ENCODE measurements at regions not wholly inside any gene's neighbourhood (a gene's known extent, or its start where the extent isn't known, plus 50 kb on each side); places are given as distances from the start of the nearest gene placed in this dataset.
A peak's percentile ranks its signal among the peaks of the same experiment; 100 is the strongest.

GRCh38 chr7:115106316-115106715, 184.4 kb downstream of the MDFIC start:
- no peaks in the 10 kb centered on the region for H3K9me3 ChIP-seq
- intact Hi-C loops (cut with DNase I) = no loop called here
- H3K36me3 ChIP-seq = no peaks in the 10 kb centered on the region
- TF ChIP-seq POLR2A (IDR thresholded peaks at IDR 0.05) = no peak
- TF ChIP-seq CTCF (IDR thresholded peaks at IDR 0.05) = no peak
- no peak for ATAC-seq
- H3K4me1 ChIP-seq = peaks cover 0 to 17% (median 6%) of the 10 kb centered on the region in 4 donors
- WGBS (ENCODE audit: insufficient coverage, low coverage, low lambda C conversion rate, missing lambda C conversion rate) = 87% methylated on average over 3 of the region's 3 CpGs
- DNase-seq = no peak
- no peaks in the 10 kb centered on the region for H3K27me3 ChIP-seq
- no peak overlapping the region for H3K27ac ChIP-seq
- H3K4me3 ChIP-seq = no peak overlapping the region

- H3K4me1 ChIP-seq = peaks cover 0 to 3% (median 0%) of the 10 kb centered on the region in 4 donors
- H3K27ac ChIP-seq = no peak overlapping the region
- no peaks in the 10 kb centered on the region for H3K27me3 ChIP-seq
- ATAC-seq (no peak), DNase-seq (no peak)
- H3K4me3 ChIP-seq = no peak overlapping the region
- H3K9me3 ChIP-seq = no peaks in the 10 kb centered on the region
- TF ChIP-seq CTCF (IDR thresholded peaks at IDR 0.05) (no peak), POLR2A (IDR thresholded peaks at IDR 0.05) (no peak)
- intact Hi-C loops (cut with DNase I) = no loop called here
- H3K36me3 ChIP-seq = no peaks in the 10 kb centered on the region
- 94% methylated on average over 2 of the region's 2 CpGs for WGBS (ENCODE audit: insufficient coverage, low coverage, low lambda C conversion rate, missing lambda C conversion rate)
Observed at GRCh38 chr7:115102738-115103137, 180.8 kb downstream of the MDFIC start.

- Histone ChIP-seq H3K9me3 (no peaks in the 10 kb centered on the region), H3K4me1 (peaks cover 0 to 3% (median 0%) of the 10 kb centered on the region in 4 donors), H3K27ac (no peak overlapping the region), H3K4me3 (no peak overlapping the region), H3K27me3 (no peaks in the 10 kb centered on the region), H3K36me3 (no peaks in the 10 kb centered on the region)
- no peak for TF ChIP-seq CTCF (IDR thresholded peaks at IDR 0.05)
- TF ChIP-seq POLR2A (IDR thresholded peaks at IDR 0.05) = no peak
- ATAC-seq = no peak
- intact Hi-C loops (cut with DNase I) = no loop called here
- no peak for DNase-seq
Observed at GRCh38 chr7:115101199-115101598, 179.3 kb downstream of the MDFIC start.

- DNase-seq (no peak), ATAC-seq (peak; percentile 66 to 100 (median 78))
- H3K9me3 ChIP-seq = no peaks in the 10 kb centered on the region
- TF ChIP-seq POLR2A (IDR thresholded peaks at IDR 0.05) = no peak
- TF ChIP-seq CTCF (IDR thresholded peaks at IDR 0.05) = no peak
- no peak overlapping the region for H3K27ac ChIP-seq
- H3K4me1 ChIP-seq = peaks cover 0 to 3% (median 0%) of the 10 kb centered on the region in 4 donors
- intact Hi-C loops (cut with DNase I) = no loop called here
- no peaks in the 10 kb centered on the region for H3K36me3 ChIP-seq
- H3K4me3 ChIP-seq = no peak overlapping the region
- WGBS (ENCODE audit: insufficient coverage, low coverage, low lambda C conversion rate, missing lambda C conversion rate) = 33% methylated on average over 1 of the region's 1 CpG
- H3K27me3 ChIP-seq = no peaks in the 10 kb centered on the region
Observed at GRCh38 chr7:115099906-115100305, 178.0 kb downstream of the MDFIC start.

GRCh38 chr7:115097175-115097671, 175.3 kb downstream of the MDFIC start:
- H3K27ac ChIP-seq = no peak overlapping the region
- intact Hi-C loops (cut with DNase I) = no loop called here
- TF ChIP-seq POLR2A (IDR thresholded peaks at IDR 0.05) (no peak), CTCF (IDR thresholded peaks at IDR 0.05) (no peak)
- 88% methylated on average over 3 of the region's 3 CpGs for WGBS (ENCODE audit: insufficient coverage, low coverage, low lambda C conversion rate, missing lambda C conversion rate)
- no peaks in the 10 kb centered on the region for H3K27me3 ChIP-seq
- no peak overlapping the region for H3K4me3 ChIP-seq
- DNase-seq (no peak), ATAC-seq (no peak)
- H3K4me1 ChIP-seq = peaks cover 0 to 3% (median 0%) of the 10 kb centered on the region in 4 donors
- no peaks in the 10 kb centered on the region for H3K9me3 ChIP-seq
- no peaks in the 10 kb centered on the region for H3K36me3 ChIP-seq

Data from right lobe of liver (tissue), 6 donors.